Keratinocyte (primary cell): ENCODE measurements at regions not wholly inside any gene's neighbourhood (a gene's known extent, or its start where the extent isn't known, plus 50 kb on each side); places are given as distances from the start of the nearest gene placed in this dataset.

ENCODE experiments used
- DNase-seq: peaks from one replicate; pipeline ENCODE4 v3.0.0-alpha.2; 2011; ENCODE audit warnings: low read depth, missing footprints, low spot score
- FAIRE-seq: peaks from 2 replicates; lab custom pipeline; 2011; peaks lifted over from hg19 to GRCh38; lab: Jason Lieb, UNC
- H2AFZ ChIP-seq: 2 replicates; pipeline ENCODE4 v1.6.0; 2012; ENCODE audit warnings: low read length, control low read depth, inconsistent platforms; ENCODE audit not compliant: control insufficient read depth
- H3K27ac ChIP-seq: 2 replicates; pipeline ENCODE4 v1.5.1; 2011; ENCODE audit warnings: low read length; ENCODE audit not compliant: control insufficient read depth, insufficient read depth
- H3K27me3 ChIP-seq: 3 replicates; pipeline ENCODE4 v1.6.0; 2011; ENCODE audit warnings: low read length; ENCODE audit not compliant: control insufficient read depth, insufficient read depth; ENCODE audit errors: extremely low read depth
- H3K36me3 ChIP-seq, 2 experiments: 2 replicates in 1 of 2; 3 replicates in 1 of 2; pipeline ENCODE4 v1.5.1; 2011; ENCODE audit warnings: low read length in 2 of 2, mild to moderate bottlenecking in 1 of 2; ENCODE audit not compliant: control insufficient read depth in 2 of 2, insufficient read depth in 2 of 2; ENCODE audit errors: extremely low read depth in 1 of 2
- H3K4me1 ChIP-seq: 3 replicates; pipeline ENCODE4 v1.5.1; 2011; ENCODE audit warnings: low read length; ENCODE audit not compliant: control insufficient read depth, insufficient read depth; ENCODE audit errors: extremely low read depth
- H3K4me2 ChIP-seq: 3 replicates; pipeline ENCODE4 v1.6.0; 2011; ENCODE audit warnings: low read depth, low read length; ENCODE audit not compliant: control insufficient read depth, insufficient read depth; ENCODE audit errors: extremely low read depth
- H3K4me3 ChIP-seq, 3 experiments: fragments of 200-600 bp in 1 of 3; sonication (generic) in 1 of 3; 2 replicates in 2 of 3; 3 replicates in 1 of 3; pipeline ENCODE4 v1.5.1; 2011 to 2016; ENCODE audit warnings: low read length in 3 of 3, mild to moderate bottlenecking in 3 of 3, control low read depth in 2 of 3, inconsistent platforms in 1 of 3, low read depth in 1 of 3, mixed read lengths in 1 of 3, mixed run types in 1 of 3, moderate library complexity in 1 of 3; ENCODE audit not compliant: control insufficient read depth in 2 of 3, insufficient read depth in 2 of 3; ENCODE audit errors: extremely low read depth in 1 of 3
- H3K79me2 ChIP-seq: 2 replicates; pipeline ENCODE4 v1.6.0; 2012; ENCODE audit warnings: low read length; ENCODE audit not compliant: control insufficient read depth, insufficient read depth
- H3K9ac ChIP-seq: 3 replicates; pipeline ENCODE4 v1.6.0; 2011; ENCODE audit warnings: low read length; ENCODE audit not compliant: control insufficient read depth, insufficient read depth; ENCODE audit errors: extremely low read depth
- H3K9me1 ChIP-seq: 3 replicates; pipeline ENCODE4 v1.6.0; 2011; ENCODE audit warnings: low read length; ENCODE audit not compliant: control insufficient read depth, insufficient read depth; ENCODE audit errors: extremely low read depth
- H3K9me3 ChIP-seq: 2 replicates; pipeline ENCODE4 v1.5.1; 2012; ENCODE audit warnings: low read depth, low read length; ENCODE audit not compliant: control insufficient read depth
- H4K20me1 ChIP-seq: 3 replicates; pipeline ENCODE4 v1.6.0; 2011; ENCODE audit warnings: low read length; ENCODE audit not compliant: control insufficient read depth, insufficient read depth; ENCODE audit errors: extremely low read depth
- CTCF ChIP-seq, 3 experiments: IDR thresholded peaks in 1 of 3; conservative IDR thresholded peaks in 1 of 3; optimal IDR thresholded peaks in 1 of 3; 2 replicates in 2 of 3; 3 replicates in 1 of 3; pipeline versions ENCODE3 to v1.5.1; 2011; ENCODE audit warnings: low read length in 3 of 3, mild to moderate bottlenecking in 3 of 3, moderate library complexity in 2 of 3, control low read depth in 1 of 3, inconsistent platforms in 1 of 3; ENCODE audit not compliant: insufficient read depth in 2 of 3; ENCODE audit errors: extremely low read depth in 1 of 3
- EZH2 ChIP-seq: IDR thresholded peaks from one replicate; pipeline ENCODE4 v1.6.1; 2012; ENCODE audit warnings: inconsistent platforms, mild to moderate bottlenecking, low read length, moderate library complexity
- dilution Hi-C: fragments of 300-500 bp; cut with MboI; formaldehyde crosslinking; loops from one replicate; pipeline ENCODE4 v1.7.0; 2020; ENCODE audit warnings: low sequenced_read_pairs; ENCODE audit not compliant: extremely low pct_ligation_motif_present

GRCh38 chr12:105451798-105452197, 121.3 kb downstream of the C12orf75 start:
- Histone ChIP-seq H3K9me3 (no peaks in the 10 kb centered on the region), H3K4me1 (peaks cover 10% of the 10 kb centered on the region), H3K4me2 (no peak overlapping the region), H3K4me3 (no peak overlapping the region), H4K20me1 (no peaks in the 10 kb centered on the region), H3K9ac (no peak overlapping the region), H3K27ac (no peak overlapping the region), H3K9me1 (no peaks in the 10 kb centered on the region), H3K36me3 (no peaks in the 10 kb centered on the region), H3K79me2 (no peaks in the 10 kb centered on the region), H3K27me3 (no peaks in the 10 kb centered on the region), H2AFZ (no peak overlapping the region)
- dilution Hi-C loops: no loop called here
- no peak for DNase-seq
- TF ChIP-seq CTCF (optimal IDR thresholded peaks at IDR 0.05 in 1 of 3, IDR thresholded peaks at IDR 0.05 in 1 of 3, conservative IDR thresholded peaks at IDR 0.05 in 1 of 3; ENCODE audit: extremely low read depth in 1 of 3, insufficient read depth in 2 of 3, low read length in 3 of 3): no peak
- no peak for TF ChIP-seq EZH2
- FAIRE-seq: no peak

- H3K9me3 ChIP-seq: no peaks in the 10 kb centered on the region
- H3K79me2 ChIP-seq: no peaks in the 10 kb centered on the region
- H3K4me2 ChIP-seq: no peak overlapping the region
- no peaks in the 10 kb centered on the region for H3K9me1 ChIP-seq
- H2AFZ ChIP-seq: no peak overlapping the region
- H4K20me1 ChIP-seq: no peaks in the 10 kb centered on the region
- no peak overlapping the region for H3K9ac ChIP-seq
- no peak overlapping the region for H3K4me3 ChIP-seq
- dilution Hi-C loops: no loop called here
- peaks cover 10% of the 10 kb centered on the region for H3K4me1 ChIP-seq
- H3K27ac ChIP-seq: no peak overlapping the region
- no peaks in the 10 kb centered on the region for H3K27me3 ChIP-seq
- TF ChIP-seq EZH2: no peak
- TF ChIP-seq CTCF (optimal IDR thresholded peaks at IDR 0.05 in 1 of 3, IDR thresholded peaks at IDR 0.05 in 1 of 3, conservative IDR thresholded peaks at IDR 0.05 in 1 of 3; ENCODE audit: extremely low read depth in 1 of 3, insufficient read depth in 2 of 3, low read length in 3 of 3): no peak
- DNase-seq: no peak
- FAIRE-seq: no peak
- no peaks in the 10 kb centered on the region for H3K36me3 ChIP-seq
Observed at GRCh38 chr12:105453316-105453715, 122.8 kb downstream of the C12orf75 start.
